Ascending aorta (tissue), 2 donors: ENCODE measurements at regions not wholly inside any gene's neighbourhood (a gene's known extent, or its start where the extent isn't known, plus 50 kb on each side); places are given as distances from the start of the nearest gene placed in this dataset.

Experiments used
- DNase-seq, 2 donors: peaks; one replicate each; pipeline ENCODE4 v3.0.0-alpha.2; 2019; ENCODE audit warnings: low spot score in 2 of 2
- H3K27ac ChIP-seq, 2 donors: fragments of 200-600 bp; sonication (generic); one replicate each; pipeline ENCODE4 v1.5.1; 2016 to 2017; ENCODE audit warnings: mild to moderate bottlenecking in 1 of 2
- H3K27me3 ChIP-seq: fragments of 200-600 bp; sonication (generic); one replicate; pipeline ENCODE4 v1.5.1; 2017
- H3K36me3 ChIP-seq, 2 donors: fragments of 200-600 bp; sonication (generic); one replicate each; pipeline ENCODE4 v1.5.1; 2016
- H3K4me1 ChIP-seq, 2 donors: fragments of 200-600 bp; sonication (generic); one replicate each; pipeline ENCODE4 v1.5.1; 2016 to 2017; ENCODE audit warnings: mild to moderate bottlenecking in 1 of 2
- H3K4me3 ChIP-seq, 2 donors: fragments of 200-600 bp; sonication (generic); one replicate each; pipeline ENCODE4 v1.5.1; 2016 to 2017; ENCODE audit warnings: mild to moderate bottlenecking in 1 of 2
- H3K9me3 ChIP-seq, 2 donors: fragments of 200-600 bp; sonication (generic); one replicate each; pipeline ENCODE4 v1.5.1; 2016
- CTCF ChIP-seq, 3 experiments: fragments of 200-600 bp in 2 of 3; fragments of 450-650 bp in 1 of 3; sonication (generic) in 2 of 3; IDR thresholded peaks; one replicate each; pipeline ENCODE4 v1.5.1; 2016 to 2019; ENCODE audit warnings: antibody characterized with exemption in 3 of 3, mild to moderate bottlenecking in 1 of 3, moderate library complexity in 1 of 3
- intact Hi-C: fragments of 100-400 bp; cut with DNase I; formaldehyde crosslinking; loops from one replicate; pipeline ENCODE4 v1.15.1; 2023

GRCh38 chr1:175865041-175865766, 121.8 kb upstream of the TNR start:
- Histone ChIP-seq H3K27me3 (no peaks in the 10 kb centered on the region), H3K9me3 (no peaks in the 10 kb centered on the region), H3K4me1 (peaks cover 0 to 2% of the 10 kb centered on the region in 2 donors), H3K27ac (no peak overlapping the region), H3K36me3 (no peaks in the 10 kb centered on the region), H3K4me3 (no peak overlapping the region)
- no peak for TF ChIP-seq CTCF (IDR thresholded peaks at IDR 0.05)
- no peak for DNase-seq
- intact Hi-C loops = no loop called here

- Histone ChIP-seq H3K27me3 (no peaks in the 10 kb centered on the region), H3K4me1 (peaks cover 0 to 2% of the 10 kb centered on the region in 2 donors), H3K4me3 (no peak overlapping the region), H3K9me3 (no peaks in the 10 kb centered on the region), H3K27ac (no peak overlapping the region), H3K36me3 (no peaks in the 10 kb centered on the region)
- intact Hi-C loops = no loop called here
- TF ChIP-seq CTCF (IDR thresholded peaks at IDR 0.05) = no peak
- DNase-seq = no peak
Measured at GRCh38 chr1:175864625-175865024, 121.2 kb upstream of the TNR start.

GRCh38 chr1:175864183-175864582, 120.8 kb upstream of the TNR start:
- intact Hi-C loops = no loop called here
- no peak for TF ChIP-seq CTCF (IDR thresholded peaks at IDR 0.05)
- no peak for DNase-seq

GRCh38 chr1:175863299-175864050, 120.1 kb upstream of the TNR start:
- H3K4me3 ChIP-seq = no peak overlapping the region
- H3K36me3 ChIP-seq = no peaks in the 10 kb centered on the region
- no peak overlapping the region for H3K27ac ChIP-seq
- peaks cover 0 to 2% of the 10 kb centered on the region in 2 donors for H3K4me1 ChIP-seq
- H3K27me3 ChIP-seq = no peaks in the 10 kb centered on the region
- TF ChIP-seq CTCF (IDR thresholded peaks at IDR 0.05) = no peak
- DNase-seq = no peak
- intact Hi-C loops = no loop called here
- H3K9me3 ChIP-seq = no peaks in the 10 kb centered on the region

More at GRCh38 chr1:175864183-175864582, 120.8 kb upstream of the TNR start:
- Histone ChIP-seq H3K4me1 (peaks cover 0 to 2% of the 10 kb centered on the region in 2 donors), H3K36me3 (no peaks in the 10 kb centered on the region), H3K27ac (no peak overlapping the region), H3K27me3 (no peaks in the 10 kb centered on the region), H3K9me3 (no peaks in the 10 kb centered on the region), H3K4me3 (no peak overlapping the region)

GRCh38 chr1:175862408-175862807, 119.0 kb upstream of the TNR start:
- Histone ChIP-seq H3K4me3 (no peak overlapping the region), H3K27ac (no peak overlapping the region), H3K9me3 (no peaks in the 10 kb centered on the region), H3K36me3 (no peaks in the 10 kb centered on the region), H3K27me3 (no peaks in the 10 kb centered on the region), H3K4me1 (peaks cover 0 to 9% of the 10 kb centered on the region in 2 donors)
- TF ChIP-seq CTCF (IDR thresholded peaks at IDR 0.05) = no peak
- DNase-seq = no peak
- intact Hi-C loops = no loop called here
